NOMO-1 treated with DMSO at 0.1 percent for 48 hours (cell line): ENCODE measurements at regions not wholly inside any gene's neighbourhood (a gene's known extent, or its start where the extent isn't known, plus 50 kb on each side); places are given as distances from the start of the nearest gene placed in this dataset.

ENCODE experiments used
- DNase-seq: peaks from one replicate; lab custom pipeline; 2025; ENCODE audit not compliant: unreplicated experiment; lab: John Stamatoyannopoulos, UW

- no peak for DNase-seq
These were observed 116.0 kb upstream of the TOP3B start for GRCh38 chr22:22098457-22099193.

- DNase-seq: no peak
These were observed 115.2 kb upstream of the TOP3B start for GRCh38 chr22:22097727-22098228.

- DNase-seq: no peak
These were observed 112.3 kb upstream of the TOP3B start for GRCh38 chr22:22094921-22095320.

GRCh38 chr22:22094514-22094913, 111.9 kb upstream of the TOP3B start:
- no peak for DNase-seq

- DNase-seq: no peak
These were observed 111.2 kb upstream of the TOP3B start for GRCh38 chr22:22093743-22094142.

GRCh38 chr22:22092974-22093373, 110.4 kb upstream of the TOP3B start:
- DNase-seq: no peak

- DNase-seq: no peak
These were observed 109.5 kb upstream of the TOP3B start for GRCh38 chr22:22092101-22092500.

- no peak for DNase-seq
These were observed 108.9 kb upstream of the TOP3B start for GRCh38 chr22:22091400-22091878.

- no peak for DNase-seq
These were observed 108.2 kb upstream of the TOP3B start for GRCh38 chr22:22090650-22091399.

GRCh38 chr22:22089459-22090308, 107.1 kb upstream of the TOP3B start:
- no peak for DNase-seq

GRCh38 chr22:22088658-22089458, 106.3 kb upstream of the TOP3B start:
- no peak for DNase-seq

- DNase-seq: no peak
These were observed 105.5 kb upstream of the TOP3B start for GRCh38 chr22:22087854-22088657.

GRCh38 chr22:22086501-22087158, 104.0 kb upstream of the TOP3B start:
- no peak for DNase-seq

- peak; percentile 1 for DNase-seq
These were observed 103.3 kb upstream of the TOP3B start for GRCh38 chr22:22085702-22086500.

- DNase-seq: no peak
These were observed 101.6 kb upstream of the TOP3B start for GRCh38 chr22:22084089-22084711.

- no peak for DNase-seq
These were observed 100.4 kb upstream of the TOP3B start for GRCh38 chr22:22082960-22083359.

GRCh38 chr22:22082229-22082835, 99.7 kb upstream of the TOP3B start:
- DNase-seq: no peak
